NCI-H748 treated with DMSO at 0.1 percent for 48 hours (cell line): ENCODE measurements at regions not wholly inside any gene's neighbourhood (a gene's known extent, or its start where the extent isn't known, plus 50 kb on each side); places are given as distances from the start of the nearest gene placed in this dataset.
"Not testable (repeated sequence)": the region's sequence is repeated elsewhere in the genome, so short reads cannot be mapped to it uniquely, and the experiment has no call there.

Experiments
- DNase-seq: peaks from one replicate; lab custom pipeline; 2025; lab: John Stamatoyannopoulos, UW

GRCh38 chr5:155116456-155117251, 103.1 kb downstream of the KIF4B start:
- no peak for DNase-seq

GRCh38 chr5:155125551-155126095, 112.1 kb downstream of the KIF4B start:
- DNase-seq, result no peak

- DNase-seq, result no peak
These were observed 113.0 kb downstream of the KIF4B start for GRCh38 chr5:155126573-155126972.

- no peak for DNase-seq
These were observed 114.0 kb downstream of the KIF4B start for GRCh38 chr5:155127552-155127951.

- no peak for DNase-seq
These were observed 115.4 kb downstream of the KIF4B start for GRCh38 chr5:155128786-155129512.

GRCh38 chr5:155129513-155129880, 115.9 kb downstream of the KIF4B start:
- DNase-seq, result no peak

GRCh38 chr5:155134130-155134529, 120.6 kb downstream of the KIF4B start:
- DNase-seq, result no peak

GRCh38 chr5:155136216-155136850, 122.8 kb downstream of the KIF4B start:
- DNase-seq, result no peak

GRCh38 chr5:155137683-155138082, 124.1 kb downstream of the KIF4B start:
- DNase-seq, result no peak

GRCh38 chr5:155140646-155141045, 127.1 kb downstream of the KIF4B start:
- no peak for DNase-seq

GRCh38 chr5:155144956-155145355, 131.4 kb downstream of the KIF4B start:
- no peak for DNase-seq

GRCh38 chr5:155147222-155147621, 133.7 kb downstream of the KIF4B start:
- DNase-seq, result no peak

GRCh38 chr5:155148694-155149093, 135.1 kb downstream of the KIF4B start:
- DNase-seq, result no peak

- DNase-seq, result no peak
These were observed 136.5 kb downstream of the KIF4B start for GRCh38 chr5:155150012-155150411.

GRCh38 chr5:155154973-155155372, 141.4 kb downstream of the KIF4B start:
- DNase-seq, result no peak

GRCh38 chr5:155163084-155163483, 149.5 kb downstream of the KIF4B start:
- not testable (repeated sequence) for DNase-seq

GRCh38 chr5:155167736-155168135, 154.2 kb downstream of the KIF4B start:
- no peak for DNase-seq

- no peak for DNase-seq
These were observed 168.0 kb downstream of the KIF4B start for GRCh38 chr5:155181542-155181941.

GRCh38 chr5:155189476-155189875, 175.9 kb downstream of the KIF4B start:
- no peak for DNase-seq

- peak; percentile 87 for DNase-seq
These were observed 176.4 kb downstream of the KIF4B start for GRCh38 chr5:155189981-155190380.

- peak; percentile 49 for DNase-seq
These were observed 179.5 kb downstream of the KIF4B start for GRCh38 chr5:155193029-155193428.

- DNase-seq, result no peak
These were observed 180.0 kb downstream of the KIF4B start for GRCh38 chr5:155193483-155194107.
